Activated CD8-positive, alpha-beta T cell treated with anti-CD3 and anti-CD28 coated beads for 36 hours (primary cell): ENCODE measurements at regions not wholly inside any gene's neighbourhood (a gene's known extent, or its start where the extent isn't known, plus 50 kb on each side); places are given as distances from the start of the nearest gene placed in this dataset.

Experiments
- ATAC-seq: fragments of 200-7000 bp; cut with Tn5 transposase; one replicate; pipeline ENCODE4 v1.10.0; 2021; ENCODE audit warnings: mild to moderate bottlenecking, moderate library complexity
- CTCF ChIA-PET: fragments of 350-600 bp; sonication (Branson Sonifier 250); formaldehyde crosslinking; loops from one replicate; lab custom pipeline; 2021; ENCODE audit warnings: antibody characterized with exemption; lab: Charles Lee
- POLR2A ChIA-PET: fragments of 350-600 bp; sonication (Branson Sonifier 250); formaldehyde crosslinking; loops from one replicate; lab custom pipeline; 2021; ENCODE audit warnings: antibody characterized with exemption; lab: Charles Lee
- DNase-seq: peaks from one replicate; pipeline ENCODE4 v3.0.0-alpha.2; 2020
- H3K27ac Mint-ChIP-seq: one replicate; pipeline ENCODE4 v1.8.0; 2021; ENCODE audit warnings: mild to moderate bottlenecking, mixed read lengths
- H3K27me3 Mint-ChIP-seq: one replicate; pipeline ENCODE4 v1.8.0; 2021; ENCODE audit warnings: mixed read lengths
- H3K36me3 Mint-ChIP-seq: one replicate; pipeline ENCODE4 v1.8.0; 2021; ENCODE audit warnings: low read depth, mixed read lengths
- H3K4me1 Mint-ChIP-seq: one replicate; pipeline ENCODE4 v1.8.0; 2021; ENCODE audit warnings: low read depth, mixed read lengths
- H3K4me3 Mint-ChIP-seq: one replicate; pipeline ENCODE4 v1.8.0; 2021; ENCODE audit warnings: mild to moderate bottlenecking, moderate library complexity, mixed read lengths
- H3K9me3 Mint-ChIP-seq: one replicate; pipeline ENCODE4 v1.8.0; 2021; ENCODE audit warnings: mixed read lengths
- CTCF ChIP-seq: fragments of 200-600 bp; IDR thresholded peaks from one replicate; pipeline ENCODE4 v1.8.0; 2022; ENCODE audit warnings: antibody characterized with exemption, mild to moderate bottlenecking
- intact Hi-C: fragments of 100-400 bp; cut with micrococcal nuclease; formaldehyde crosslinking; loops from one replicate; pipeline ENCODE4 v1.10.0; 2022

- DNase-seq = no peak
- H3K4me3 Mint-ChIP-seq = no peak overlapping the region
- H3K27ac Mint-ChIP-seq = no peak overlapping the region
- H3K4me1 Mint-ChIP-seq = no peaks in the 10 kb centered on the region
- intact Hi-C loops = no loop called here
- no peak for ATAC-seq
- POLR2A ChIA-PET = no interaction called here
- CTCF ChIA-PET = no interaction called here
- no peaks in the 10 kb centered on the region for H3K36me3 Mint-ChIP-seq
- no peaks in the 10 kb centered on the region for H3K9me3 Mint-ChIP-seq
- TF ChIP-seq CTCF = no peak
- H3K27me3 Mint-ChIP-seq = no peaks in the 10 kb centered on the region
Measured at GRCh38 chrX:125727117-125727516, 407.4 kb downstream of the TEX13C start.

- no peak for ATAC-seq
- no peak overlapping the region for H3K27ac Mint-ChIP-seq
- H3K9me3 Mint-ChIP-seq = peaks cover 2% of the 10 kb centered on the region
- no peaks in the 10 kb centered on the region for H3K36me3 Mint-ChIP-seq
- CTCF ChIA-PET = no interaction called here
- no peaks in the 10 kb centered on the region for H3K27me3 Mint-ChIP-seq
- no peaks in the 10 kb centered on the region for H3K4me1 Mint-ChIP-seq
- no peak overlapping the region for H3K4me3 Mint-ChIP-seq
- no peak for TF ChIP-seq CTCF
- DNase-seq = no peak
- intact Hi-C loops = no loop called here
- POLR2A ChIA-PET = interaction anchor here (0.6 kb wide), 1 partner anchor 21 kb away, joined by 3 read pairs; no protein-coding TSS in a partner anchor
Measured at GRCh38 chrX:125736008-125736729, 416.5 kb downstream of the TEX13C start.

- no peak overlapping the region for H3K27ac Mint-ChIP-seq
- intact Hi-C loops = no loop called here
- no peak for ATAC-seq
- CTCF ChIA-PET = no interaction called here
- POLR2A ChIA-PET = no interaction called here
- H3K27me3 Mint-ChIP-seq = no peaks in the 10 kb centered on the region
- no peak for TF ChIP-seq CTCF
- H3K4me3 Mint-ChIP-seq = no peak overlapping the region
- no peaks in the 10 kb centered on the region for H3K36me3 Mint-ChIP-seq
- H3K4me1 Mint-ChIP-seq = no peaks in the 10 kb centered on the region
- DNase-seq = no peak
- no peaks in the 10 kb centered on the region for H3K9me3 Mint-ChIP-seq
Measured at GRCh38 chrX:125742811-125743210, 423.1 kb downstream of the TEX13C start.

- no peaks in the 10 kb centered on the region for H3K27me3 Mint-ChIP-seq
- intact Hi-C loops = no loop called here
- no peaks in the 10 kb centered on the region for H3K9me3 Mint-ChIP-seq
- ChIA-PET POLR2A (no interaction called here), CTCF (no interaction called here)
- H3K36me3 Mint-ChIP-seq = no peaks in the 10 kb centered on the region
- no peak for DNase-seq
- no peak for TF ChIP-seq CTCF
- no peak overlapping the region for H3K27ac Mint-ChIP-seq
- H3K4me1 Mint-ChIP-seq = no peaks in the 10 kb centered on the region
- ATAC-seq = no peak
- no peak overlapping the region for H3K4me3 Mint-ChIP-seq
Measured at GRCh38 chrX:125744914-125745313, 421.2 kb downstream of the DCAF12L2 start.

GRCh38 chrX:125757794-125758564 is 408.1 kb downstream of the DCAF12L2 start:
- no peak overlapping the region for H3K4me3 Mint-ChIP-seq
- intact Hi-C loops = no loop called here
- no peaks in the 10 kb centered on the region for H3K36me3 Mint-ChIP-seq
- ChIA-PET CTCF (no interaction called here), POLR2A (interaction anchor here (0.6 kb wide), 1 partner anchor 22 kb away, joined by 3 read pairs; no protein-coding TSS in a partner anchor)
- H3K4me1 Mint-ChIP-seq = no peaks in the 10 kb centered on the region
- no peak for TF ChIP-seq CTCF
- peaks cover 1% of the 10 kb centered on the region for H3K9me3 Mint-ChIP-seq
- DNase-seq = no peak
- no peak overlapping the region for H3K27ac Mint-ChIP-seq
- no peaks in the 10 kb centered on the region for H3K27me3 Mint-ChIP-seq
- ATAC-seq = no peak
